ENCODE measurements at regions not wholly inside any gene's neighbourhood (a gene's known extent, or its start where the extent isn't known, plus 50 kb on each side); places are given as distances from the start of the nearest gene placed in this dataset.

GRCh38 chr2:19706332-19706731 is 195.5 kb downstream of the TTC32 start:
- TF ChIP-seq CTCF (IDR thresholded peaks at IDR 0.05) (no peak), POLR2A (IDR thresholded peaks at IDR 0.05) (no peak)
